Retina (tissue), 1 donor: ENCODE measurements at regions not wholly inside any gene's neighbourhood (a gene's known extent, or its start where the extent isn't known, plus 50 kb on each side); places are given as distances from the start of the nearest gene placed in this dataset.

Source experiments
- DNase-seq: peaks from one replicate; pipeline ENCODE4 v3.0.0-alpha.2; 2016

DNA sequence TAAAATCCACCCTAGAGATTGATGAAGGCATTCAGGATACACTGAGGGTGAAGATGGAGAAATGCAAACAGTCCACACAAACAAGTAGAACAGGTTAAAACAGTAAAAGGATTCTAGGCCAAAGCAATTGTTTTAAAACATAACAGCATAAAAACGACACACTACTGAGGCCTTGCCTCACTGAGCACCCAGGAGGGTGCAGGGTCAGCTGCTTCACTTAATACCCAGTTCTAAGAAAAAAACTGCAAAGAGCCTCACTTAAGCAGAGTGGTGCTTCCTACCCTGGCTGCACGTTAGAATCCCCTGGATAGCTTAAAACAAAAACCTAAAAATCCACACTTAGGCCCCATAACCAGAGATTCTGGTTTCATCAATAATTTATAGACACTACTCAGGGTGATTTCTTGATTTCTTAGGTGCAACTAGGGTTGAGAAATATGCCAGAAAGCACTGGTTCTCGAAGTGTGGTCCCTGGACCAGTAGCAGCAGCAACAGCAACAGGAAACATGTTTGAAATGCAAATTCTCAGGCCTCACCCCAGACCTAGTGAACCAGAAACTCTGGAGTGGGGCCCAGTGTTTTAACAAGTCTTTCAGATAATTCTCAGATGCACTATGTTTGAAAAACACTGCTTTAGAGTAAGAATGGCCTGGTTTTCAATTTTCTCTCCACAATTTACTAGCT lies 279.1 kb downstream of the ZEB2 start:
- DNase-seq = peak; percentile 23

DNA sequence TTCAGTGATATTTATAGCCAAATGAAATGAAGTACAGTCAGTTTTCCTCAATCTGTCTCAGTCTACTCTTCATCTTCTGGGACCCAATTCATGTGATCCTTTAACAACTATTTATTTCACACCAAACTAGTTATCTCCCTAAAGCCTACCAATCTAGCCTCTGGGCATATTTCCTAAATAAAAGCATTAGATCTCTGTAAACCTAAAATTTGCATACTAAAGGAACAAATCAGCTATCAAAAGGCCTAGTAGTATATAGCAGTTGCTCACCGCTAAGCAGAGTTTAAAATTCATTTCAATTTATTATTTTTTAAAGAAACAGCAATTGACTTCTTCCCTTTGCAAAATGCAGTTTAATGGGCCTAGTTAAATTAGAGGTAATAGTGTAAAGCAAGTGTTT lies 280.2 kb downstream of the ZEB2 start:
- DNase-seq = no peak

DNA sequence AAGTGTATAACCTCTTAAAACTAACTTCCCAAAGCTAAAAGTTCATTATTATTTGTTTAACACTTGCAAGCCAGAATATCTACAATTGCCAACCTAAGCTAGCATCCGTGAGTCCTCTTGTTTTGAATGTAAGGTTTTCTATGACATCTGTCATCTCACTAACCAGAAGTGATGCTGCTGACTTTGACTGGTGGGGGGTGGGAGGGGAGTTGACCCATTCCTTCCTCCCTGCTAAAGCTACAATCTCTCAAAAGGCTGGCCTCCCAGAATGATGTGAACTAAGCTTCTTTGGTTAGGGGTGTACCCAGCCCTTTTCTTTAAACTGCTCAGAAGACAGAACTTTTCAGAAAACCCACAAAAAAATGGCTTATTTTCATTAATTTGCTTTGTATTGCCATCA lies 280.6 kb downstream of the ZEB2 start:
- DNase-seq = no peak

DNA sequence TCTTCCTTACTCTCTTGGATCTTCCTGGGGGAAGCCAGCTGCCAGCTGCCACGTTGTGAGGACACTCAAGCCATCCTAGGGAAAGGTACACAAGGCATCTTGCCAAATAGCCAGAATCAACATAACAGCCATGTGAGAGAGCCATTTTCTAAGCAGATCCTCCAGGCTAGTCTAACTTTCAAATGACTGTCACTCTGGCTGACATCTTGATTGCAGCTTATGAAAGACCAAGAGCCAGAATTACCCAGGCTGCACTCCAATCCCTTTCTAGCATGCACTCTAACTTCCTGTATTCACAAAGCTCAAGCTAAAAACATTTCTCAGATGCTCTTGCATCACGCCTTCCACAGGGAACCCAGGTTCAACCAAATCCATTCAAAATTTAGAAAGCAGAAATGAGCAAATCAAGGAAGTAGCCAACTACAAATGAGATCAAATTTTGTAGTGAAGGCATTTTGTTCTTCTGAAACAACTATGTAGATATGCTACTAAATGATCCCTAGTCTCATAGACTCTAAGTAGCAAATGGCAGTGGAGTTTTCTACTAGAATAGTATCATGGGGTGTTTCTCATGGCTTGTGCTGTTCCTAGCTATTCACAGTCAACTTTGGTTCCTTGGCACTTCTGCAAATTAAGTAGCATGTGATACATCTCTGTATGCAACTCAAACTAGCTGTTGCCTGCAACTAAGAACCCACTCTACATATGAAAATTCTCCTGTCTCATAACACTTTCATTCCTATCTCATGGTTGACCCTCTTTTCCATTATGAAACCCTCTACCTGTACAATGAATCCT lies 281.9 kb downstream of the ZEB2 start:
- DNase-seq = no peak

DNA sequence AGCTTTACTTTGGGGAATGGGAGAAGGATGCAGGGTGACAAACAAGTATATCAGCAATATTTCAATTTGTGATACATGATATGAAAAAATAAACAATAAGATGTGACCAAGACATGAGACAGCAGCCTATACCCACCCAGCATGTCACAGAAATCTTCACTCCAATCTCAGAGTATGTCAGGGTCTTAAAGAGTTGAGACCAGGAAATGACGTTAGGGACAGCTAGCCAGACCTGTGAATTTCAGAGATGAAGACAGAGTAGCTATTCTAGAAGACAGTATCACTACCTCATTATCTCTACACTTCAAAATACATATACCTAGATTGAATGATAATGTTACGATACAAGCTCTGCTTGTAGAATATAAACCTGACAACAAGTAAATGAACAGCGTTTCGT lies 282.8 kb downstream of the ZEB2 start:
- DNase-seq = no peak

DNA sequence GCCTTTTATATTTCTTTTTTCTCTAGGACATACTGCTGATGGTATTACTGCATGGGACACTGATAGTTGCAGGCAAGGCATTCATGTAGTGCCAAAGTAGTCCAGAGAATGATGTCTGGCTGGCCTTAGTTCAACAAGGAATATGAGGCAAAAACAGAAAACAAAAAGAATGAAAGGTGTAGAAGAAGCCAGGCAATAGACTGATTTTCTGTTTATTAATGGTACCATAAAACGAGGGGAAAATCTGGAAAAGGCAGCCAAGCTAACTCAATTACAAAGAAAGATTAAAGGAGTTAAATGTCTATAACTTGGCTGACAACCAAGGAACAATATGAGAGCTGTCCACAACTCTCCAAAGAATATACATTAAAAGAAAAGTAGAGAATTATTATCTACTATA lies 284.9 kb downstream of the ZEB2 start:
- DNase-seq = no peak

DNA sequence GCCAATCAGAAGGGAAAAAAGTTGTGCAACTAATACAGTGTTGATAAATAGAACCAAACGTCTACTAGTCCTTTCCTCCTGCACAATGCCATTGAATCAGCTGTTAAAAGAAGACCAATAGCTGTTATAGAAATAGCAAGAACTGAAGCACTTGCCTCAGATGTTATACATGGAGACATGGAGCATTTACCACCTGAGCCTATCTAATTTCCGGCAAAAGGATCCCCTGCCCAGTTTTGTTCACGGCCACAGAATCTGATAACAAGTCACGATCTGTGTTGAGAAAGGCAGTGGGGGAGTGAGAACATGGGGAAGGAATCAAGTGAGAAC lies 285.4 kb downstream of the ZEB2 start:
- no peak for DNase-seq

DNA sequence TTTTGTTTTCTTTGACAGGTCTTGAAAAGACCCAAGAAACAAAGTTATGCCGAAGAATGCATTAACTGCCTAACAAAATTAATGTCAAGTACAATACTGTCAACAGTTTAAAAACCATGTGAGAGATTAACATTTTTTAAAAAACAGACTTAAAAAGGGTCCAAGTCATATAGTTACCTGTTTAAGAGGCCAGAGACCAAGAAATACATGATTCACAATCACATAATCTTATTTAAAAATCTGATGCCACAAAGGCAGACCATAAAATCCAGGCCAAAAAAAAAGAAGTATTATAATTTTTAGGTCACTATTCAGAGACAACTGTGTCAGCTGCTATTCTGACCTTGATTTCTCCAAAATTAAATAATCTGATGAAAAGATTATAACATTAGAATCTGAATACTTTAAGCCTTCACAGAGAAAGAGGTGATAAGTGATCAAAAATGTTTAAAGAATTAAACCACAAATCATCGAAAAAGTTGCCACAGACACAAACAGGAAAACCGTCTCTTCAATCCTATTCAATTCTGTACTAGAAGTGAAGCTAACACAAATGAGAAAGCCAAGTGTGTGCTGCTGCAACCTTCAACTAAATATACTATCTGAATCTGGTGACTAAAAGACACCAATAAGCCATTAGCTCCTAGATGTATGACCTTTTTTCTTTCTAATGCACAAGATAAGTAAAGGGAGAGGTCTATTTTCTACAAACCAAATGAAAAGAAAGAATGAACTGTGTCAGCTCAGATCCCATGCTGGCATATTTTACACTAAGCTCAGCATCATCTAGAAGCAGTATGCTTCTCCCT lies 286.0 kb downstream of the ZEB2 start:
- no peak for DNase-seq

DNA sequence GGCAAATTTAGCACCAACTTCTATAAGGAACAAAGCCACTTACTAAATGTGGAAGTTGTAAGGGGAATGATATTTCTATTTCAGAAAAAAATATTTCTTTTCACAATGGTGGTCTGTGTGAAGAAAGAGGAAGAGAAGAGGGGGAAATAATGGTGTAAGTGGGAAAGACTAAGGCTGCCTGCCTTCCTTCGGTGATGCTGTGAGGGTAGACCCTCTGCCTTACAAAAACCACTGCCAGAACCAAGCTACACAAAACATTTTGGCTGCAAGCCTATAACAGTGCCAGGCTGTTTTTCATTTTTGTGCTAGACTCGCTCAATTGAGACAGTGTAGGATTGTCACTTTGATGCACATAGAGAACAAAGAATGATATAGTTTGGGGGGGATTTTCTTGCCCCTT lies 286.6 kb downstream of the ZEB2 start:
- peak; percentile 20 for DNase-seq

DNA sequence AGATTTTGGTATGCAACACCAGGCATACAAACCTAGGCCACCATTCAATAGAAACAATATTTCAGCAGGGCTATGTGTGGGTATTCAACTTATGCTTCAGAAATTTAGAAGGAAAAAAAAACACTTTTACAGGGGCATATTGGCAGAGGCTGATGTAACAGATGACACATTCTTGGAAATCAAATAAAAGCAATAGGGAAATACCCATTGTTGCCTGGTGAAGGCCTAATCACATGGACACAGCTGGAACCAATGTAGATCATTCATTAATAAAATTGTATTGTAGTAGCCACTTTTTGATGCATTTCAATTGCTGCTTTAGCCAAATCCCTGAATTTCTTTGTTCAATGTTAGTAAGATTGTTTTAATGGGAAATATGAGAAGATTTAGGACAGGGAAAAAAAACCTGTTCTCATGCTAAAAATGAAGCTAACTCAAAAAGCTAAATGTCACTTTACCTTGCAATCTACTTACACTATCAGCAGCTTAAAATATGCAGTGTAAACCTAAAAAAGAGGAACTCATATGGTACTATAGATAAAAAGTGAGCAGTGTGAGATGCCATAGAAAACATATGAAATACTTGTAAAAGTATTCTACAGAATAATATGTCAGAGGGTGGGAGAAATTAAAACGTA lies 289.4 kb downstream of the ZEB2 start:
- DNase-seq = no peak

DNA sequence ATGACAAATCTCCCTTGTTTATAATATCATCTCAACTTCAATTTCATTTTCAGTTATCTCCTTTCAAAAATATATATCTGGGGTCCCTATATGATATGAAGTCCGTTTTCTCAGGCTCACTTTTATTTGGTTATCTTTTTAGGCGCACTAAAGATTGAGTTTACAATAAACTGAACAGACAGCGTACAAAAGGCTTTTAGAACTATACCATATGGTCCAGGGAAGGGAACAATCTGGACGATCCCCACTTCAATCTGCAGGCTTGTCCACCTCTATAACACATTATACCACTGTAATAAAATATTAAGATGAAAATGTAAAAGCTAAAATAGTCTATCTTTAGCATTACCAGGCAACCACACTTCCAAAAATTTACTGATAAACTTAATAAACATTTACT lies 289.9 kb downstream of the ZEB2 start:
- no peak for DNase-seq

DNA sequence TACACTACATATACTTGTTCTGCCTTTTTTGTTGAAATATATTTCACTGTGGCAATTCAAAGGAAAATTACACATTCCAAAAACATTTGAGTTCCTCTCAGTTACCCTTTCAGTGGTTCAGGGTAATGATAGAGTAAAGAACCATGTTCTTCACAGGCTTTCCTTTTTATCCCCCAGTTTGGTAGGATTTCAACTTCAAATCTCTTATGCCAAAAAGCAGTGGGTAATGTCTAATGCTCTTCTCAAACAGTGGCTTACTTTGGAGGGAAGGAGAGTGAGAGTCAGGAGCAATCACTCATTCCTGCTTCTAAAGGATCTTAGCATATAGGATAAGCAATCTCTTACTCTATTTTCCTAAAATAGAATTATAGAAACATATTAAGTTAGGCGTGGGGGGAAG lies 290.6 kb downstream of the ZEB2 start:
- DNase-seq = no peak

DNA sequence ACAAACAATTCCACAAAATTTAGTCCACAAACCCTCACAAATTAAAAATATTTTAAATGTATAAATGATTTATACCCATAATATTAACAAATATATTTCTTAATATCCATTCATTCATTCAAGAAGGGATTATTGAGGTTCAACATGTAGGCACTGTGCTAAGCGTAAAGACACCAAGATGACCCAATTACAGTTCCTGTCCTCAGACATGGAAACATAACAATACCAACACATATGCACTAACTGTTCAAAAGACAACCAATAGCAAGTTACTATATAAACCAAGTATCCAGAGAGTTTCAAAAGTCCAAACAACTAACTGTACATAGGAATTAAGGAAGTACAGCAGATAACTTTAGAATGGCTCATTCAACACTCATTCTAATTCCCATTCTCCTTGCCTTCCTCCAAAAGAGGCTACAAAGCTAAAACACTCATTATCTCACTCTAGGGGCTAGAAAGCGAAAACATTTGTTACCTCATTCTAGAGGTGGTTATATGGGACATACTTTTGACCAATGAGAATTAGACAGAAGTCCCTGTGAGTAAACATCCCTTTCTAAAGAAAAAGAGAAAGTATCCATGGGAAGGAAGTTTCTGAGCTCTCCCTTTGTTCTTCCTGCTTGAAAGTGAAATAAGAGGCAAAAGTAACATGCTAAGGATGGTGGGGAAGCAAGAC lies 292.4 kb downstream of the ZEB2 start:
- DNase-seq = no peak

DNA sequence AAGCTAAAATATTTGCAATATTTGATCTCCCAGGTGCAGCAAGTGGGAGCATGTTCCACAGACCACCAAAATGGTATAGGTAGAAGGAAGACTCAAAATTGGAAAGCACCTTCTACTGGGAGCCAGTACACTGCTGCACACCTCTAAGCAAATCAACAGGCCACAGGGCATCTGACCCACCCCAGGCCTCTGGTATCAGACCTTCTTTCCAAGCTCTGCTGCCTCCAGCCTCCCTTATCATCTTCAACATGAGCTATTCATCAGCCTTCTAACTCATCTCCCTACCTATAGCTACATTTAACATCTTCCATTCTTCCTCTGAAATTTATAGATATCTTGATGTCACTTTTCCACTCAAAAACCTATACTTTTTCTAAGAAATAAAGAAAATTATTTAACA lies 294.8 kb downstream of the ZEB2 start:
- DNase-seq = no peak

DNA sequence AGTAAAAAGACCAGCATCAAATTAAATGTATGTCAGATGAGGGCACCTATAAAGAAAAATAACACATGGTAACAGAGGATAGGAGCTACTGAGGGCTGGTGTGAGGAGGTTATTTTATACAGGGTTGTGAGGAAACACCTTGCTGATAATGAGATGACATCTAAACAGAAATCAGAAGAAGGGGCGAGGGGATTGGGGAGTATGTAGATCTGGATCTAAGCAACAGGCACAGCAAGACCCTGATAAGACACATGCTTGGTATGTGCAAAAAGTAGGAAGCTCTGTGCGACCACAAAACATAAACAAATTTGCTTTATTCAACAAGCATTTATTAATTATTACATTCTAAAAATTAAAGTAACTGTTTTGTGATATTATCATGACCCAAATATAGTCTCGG lies 295.4 kb downstream of the ZEB2 start:
- DNase-seq = no peak

DNA sequence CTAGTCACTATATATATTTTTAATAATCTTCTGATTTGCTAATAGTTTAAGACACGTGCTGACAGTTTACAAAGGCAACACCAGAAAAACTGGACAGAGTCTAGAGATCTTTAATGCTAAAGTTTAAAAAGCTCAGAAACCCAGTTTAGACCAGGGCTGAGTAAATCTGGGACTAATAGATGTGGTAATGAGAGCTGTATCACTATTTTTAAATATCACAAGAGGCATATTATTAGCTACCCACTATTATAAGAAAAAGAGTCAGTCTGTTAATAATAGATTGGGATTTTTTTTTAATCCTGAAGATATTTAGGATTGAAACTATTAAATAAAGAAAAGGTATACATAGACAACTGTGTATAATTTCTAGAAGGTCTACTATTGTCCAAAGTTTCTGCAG lies 299.9 kb downstream of the ZEB2 start:
- no peak for DNase-seq

DNA sequence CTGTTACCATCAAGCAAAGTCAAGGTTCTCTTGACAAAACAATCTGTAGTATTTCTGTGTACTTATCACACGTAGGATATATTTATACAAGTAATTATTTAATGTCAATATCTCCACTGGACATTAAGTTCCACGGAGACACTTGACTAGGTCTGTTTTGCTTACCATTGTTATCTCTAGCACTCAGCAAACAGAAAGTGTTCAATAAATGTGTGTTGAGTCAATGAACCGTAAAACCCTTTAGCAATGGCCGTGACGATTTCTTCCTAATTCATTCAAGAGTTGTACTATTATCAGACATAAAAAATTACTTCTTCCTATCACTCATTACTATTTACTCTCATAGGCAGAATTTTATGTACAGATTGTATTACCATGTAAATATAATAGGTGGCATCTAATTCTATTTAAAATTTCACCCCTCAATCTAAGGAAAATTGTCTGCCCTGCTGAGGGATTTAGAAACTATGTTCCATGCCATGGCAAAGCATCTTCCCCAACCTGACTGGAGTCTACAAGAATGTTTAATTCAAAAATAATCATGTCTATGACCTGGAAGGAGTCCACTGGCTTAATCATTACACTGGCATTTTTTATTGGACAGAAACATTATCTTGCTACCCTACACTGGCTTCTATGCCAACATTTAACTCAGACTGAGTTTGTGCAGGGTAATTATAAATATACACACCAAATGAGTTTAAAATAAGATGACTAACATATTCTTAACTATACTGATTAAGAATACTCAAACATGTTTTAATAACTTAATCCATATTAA lies 301.9 kb downstream of the ZEB2 start:
- no peak for DNase-seq

DNA sequence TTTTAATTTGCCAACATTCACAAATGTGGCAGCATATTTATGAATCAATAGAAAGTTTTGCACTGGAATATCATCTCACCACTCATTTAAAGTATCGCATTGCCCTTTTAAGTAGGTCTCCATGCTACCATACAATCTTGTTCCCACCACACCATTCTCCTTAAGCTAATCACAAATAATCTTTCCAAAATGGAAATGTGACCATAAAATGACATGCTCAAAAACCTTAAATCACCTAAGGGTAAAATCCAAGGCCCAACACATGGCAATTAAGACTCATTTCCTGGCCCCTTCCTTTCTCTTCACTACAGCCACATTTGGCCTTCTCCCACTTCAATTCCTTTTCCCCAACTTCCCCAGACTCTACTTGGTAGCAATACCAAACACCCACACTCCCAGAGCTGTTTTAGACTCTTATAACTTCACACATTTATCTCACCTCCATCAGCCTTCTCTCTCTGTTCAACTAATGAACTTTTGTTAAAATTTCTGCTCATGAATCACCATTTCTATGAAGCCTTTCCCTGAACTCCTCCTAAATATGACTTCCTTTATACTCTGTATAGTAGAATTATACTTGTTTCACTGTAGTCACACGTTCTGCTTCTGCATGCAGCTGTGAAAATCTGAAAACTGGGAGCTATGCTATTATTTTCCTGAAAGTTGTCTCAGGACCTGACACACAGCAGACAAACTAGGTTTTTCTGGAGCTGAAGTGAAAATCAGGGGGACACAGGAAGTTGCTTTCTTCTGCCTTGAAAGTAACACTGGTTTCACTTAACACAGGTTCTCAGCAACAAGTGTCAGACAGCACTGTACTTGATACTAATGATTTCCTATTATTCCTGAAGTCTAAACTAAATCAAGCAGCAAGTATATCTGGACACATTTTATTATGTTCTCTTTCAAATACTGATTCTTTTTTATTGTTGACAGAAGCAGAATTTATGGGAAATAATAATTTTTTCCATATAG lies 303.9 kb downstream of the ZEB2 start:
- DNase-seq = no peak

DNA sequence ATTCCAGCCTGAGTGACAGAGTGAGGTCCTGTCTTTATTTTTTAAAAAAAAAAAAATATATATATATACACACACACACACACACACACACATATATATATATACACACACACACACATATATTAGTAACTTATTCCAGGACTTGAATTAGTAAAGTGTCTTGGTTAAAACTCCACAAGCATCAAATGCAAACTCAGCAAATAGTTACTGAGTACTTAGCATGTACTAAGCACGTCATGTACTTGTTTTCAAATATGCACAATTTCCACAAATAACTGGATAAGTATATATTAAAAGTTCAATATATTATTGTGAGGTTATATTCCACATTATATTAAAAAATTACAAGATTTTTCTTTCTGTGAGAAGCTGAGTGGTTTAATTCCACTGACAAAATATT lies 304.7 kb downstream of the ZEB2 start:
- no peak for DNase-seq

DNA sequence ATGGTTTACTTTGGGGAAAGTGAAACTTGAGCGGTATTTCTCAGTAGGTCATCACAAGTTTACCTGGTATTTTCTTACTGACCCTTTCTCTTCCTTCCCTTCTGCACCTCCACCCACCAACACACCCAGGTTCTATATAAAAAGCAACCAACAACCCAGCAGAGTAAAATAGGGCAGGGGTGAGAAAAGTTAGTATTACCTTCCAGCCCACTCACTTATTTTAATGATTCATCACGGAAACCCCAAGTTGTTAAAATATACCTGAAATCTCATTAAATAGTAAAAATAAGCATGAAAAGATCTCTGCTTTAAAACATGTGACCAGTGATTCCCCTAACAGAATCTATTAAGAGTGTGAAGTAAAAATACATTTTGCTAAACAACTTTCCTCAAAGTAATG lies 306.1 kb downstream of the ZEB2 start:
- no peak for DNase-seq

DNA sequence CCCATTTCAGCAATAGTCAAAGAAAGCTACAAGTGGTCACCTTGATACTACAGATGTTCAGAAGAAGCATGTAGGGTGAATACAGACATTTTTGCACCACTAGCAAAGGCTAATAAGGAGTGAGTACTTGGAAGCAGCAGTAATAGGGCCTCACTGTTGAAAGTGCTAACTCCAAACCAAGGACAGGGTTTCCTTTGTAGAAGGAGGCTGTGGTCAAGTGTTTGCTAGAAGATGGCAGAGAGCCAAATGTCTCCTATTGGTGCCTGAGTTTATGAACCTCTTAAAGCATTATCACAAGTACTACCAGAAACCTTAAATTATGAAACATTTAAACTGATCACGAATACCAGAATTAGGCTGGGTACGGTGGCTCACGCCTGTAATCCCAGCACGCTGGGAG lies 308.1 kb downstream of the ZEB2 start:
- DNase-seq = no peak
